ENCODE measurements at regions not wholly inside any gene's neighbourhood (a gene's known extent, or its start where the extent isn't known, plus 50 kb on each side); places are given as distances from the start of the nearest gene placed in this dataset.
"Not testable (repeated sequence)": the region's sequence is repeated elsewhere in the genome, so short reads cannot be mapped to it uniquely, and the experiment has no call there.

GRCh38 chr5:96483878-96484277 lies 50.8 kb upstream of the PCSK1 start:
- TF ChIP-seq POLR2A (IDR thresholded peaks at IDR 0.05; ENCODE audit: low read length) (no peak), GATA1 (IDR thresholded peaks at IDR 0.05; ENCODE audit: low read depth, low read length) (no peak)
- DNase-seq, result peak; percentile 19 to 26

GRCh38 chr5:96487859-96488258 lies 54.8 kb upstream of the PCSK1 start:
- no peak for TF ChIP-seq POLR2A (IDR thresholded peaks at IDR 0.05; ENCODE audit: low read length)
- TF ChIP-seq GATA1 (IDR thresholded peaks at IDR 0.05; ENCODE audit: low read depth, low read length), result no peak
- DNase-seq, result no peak

- TF ChIP-seq GATA1 (IDR thresholded peaks at IDR 0.05; ENCODE audit: low read depth, low read length) (no peak), POLR2A (IDR thresholded peaks at IDR 0.05; ENCODE audit: low read length) (no peak)
- no peak for DNase-seq
Observed at GRCh38 chr5:96489532-96489931, 56.5 kb upstream of the PCSK1 start.

GRCh38 chr5:96492459-96493047 lies 59.5 kb upstream of the PCSK1 start:
- no peak for DNase-seq
- no peak for TF ChIP-seq POLR2A (IDR thresholded peaks at IDR 0.05; ENCODE audit: low read length)
- TF ChIP-seq GATA1 (IDR thresholded peaks at IDR 0.05; ENCODE audit: low read depth, low read length), result no peak

- DNase-seq, result no peak
- no peak for TF ChIP-seq GATA1 (IDR thresholded peaks at IDR 0.05; ENCODE audit: low read depth, low read length)
- no peak for TF ChIP-seq POLR2A (IDR thresholded peaks at IDR 0.05; ENCODE audit: low read length)
Observed at GRCh38 chr5:96493219-96493790, 60.3 kb upstream of the PCSK1 start.

- DNase-seq, result not testable (repeated sequence)
Observed at GRCh38 chr5:96495412-96495811, 62.4 kb upstream of the PCSK1 start.

- not testable (repeated sequence) for DNase-seq
Observed at GRCh38 chr5:96497027-96497426, 64.0 kb upstream of the PCSK1 start.

GRCh38 chr5:96499753-96500345 lies 66.8 kb upstream of the PCSK1 start:
- TF ChIP-seq GATA1 (IDR thresholded peaks at IDR 0.05; ENCODE audit: low read depth, low read length) (no peak), POLR2A (IDR thresholded peaks at IDR 0.05; ENCODE audit: low read length) (no peak)
- no peak for DNase-seq

- DNase-seq, result no peak
- no peak for TF ChIP-seq GATA1 (IDR thresholded peaks at IDR 0.05; ENCODE audit: low read depth, low read length)
- no peak for TF ChIP-seq POLR2A (IDR thresholded peaks at IDR 0.05; ENCODE audit: low read length)
Observed at GRCh38 chr5:96501991-96502646, 69.1 kb upstream of the PCSK1 start.

- DNase-seq, result no peak
- TF ChIP-seq POLR2A (IDR thresholded peaks at IDR 0.05; ENCODE audit: low read length) (no peak), GATA1 (IDR thresholded peaks at IDR 0.05; ENCODE audit: low read depth, low read length) (no peak)
Observed at GRCh38 chr5:96503501-96504236, 70.6 kb upstream of the PCSK1 start.

GRCh38 chr5:96506376-96506775 lies 73.3 kb upstream of the PCSK1 start:
- TF ChIP-seq GATA1 (IDR thresholded peaks at IDR 0.05; ENCODE audit: low read depth, low read length), result no peak
- TF ChIP-seq POLR2A (IDR thresholded peaks at IDR 0.05; ENCODE audit: low read length), result no peak
- no peak for DNase-seq

GRCh38 chr5:96506866-96507527 lies 73.9 kb upstream of the PCSK1 start:
- DNase-seq, result no peak
- TF ChIP-seq POLR2A (IDR thresholded peaks at IDR 0.05; ENCODE audit: low read length) (no peak), GATA1 (IDR thresholded peaks at IDR 0.05; ENCODE audit: low read depth, low read length) (no peak)

GRCh38 chr5:96509316-96509715 lies 76.3 kb upstream of the PCSK1 start:
- no peak for DNase-seq

More at GRCh38 chr5:96509316-96509715, 76.3 kb upstream of the PCSK1 start:
- TF ChIP-seq POLR2A (IDR thresholded peaks at IDR 0.05; ENCODE audit: low read length), result no peak
- TF ChIP-seq GATA1 (IDR thresholded peaks at IDR 0.05; ENCODE audit: low read depth, low read length), result no peak

Measured in erythroblast (primary cell).